ENCODE measurements at regions not wholly inside any gene's neighbourhood (a gene's known extent, or its start where the extent isn't known, plus 50 kb on each side); places are given as distances from the start of the nearest gene placed in this dataset.

GRCh38 chr15:96270581-96271172, 59.8 kb upstream of the NR2F2 start:
- TF ChIP-seq CSDC2 (CRISPR knock-in tag; IDR thresholded peaks at IDR 0.05), result no peak
- TF ChIP-seq GLIS3 (CRISPR knock-in tag; IDR thresholded peaks at IDR 0.05), result no peak

All from SK-N-SH treated with all-trans-retinoic acid at 6 μM for 48 hours (cell line).